ENCODE measurements at regions not wholly inside any gene's neighbourhood (a gene's known extent, or its start where the extent isn't known, plus 50 kb on each side); places are given as distances from the start of the nearest gene placed in this dataset.
"Not testable (repeated sequence)": the region's sequence is repeated elsewhere in the genome, so short reads cannot be mapped to it uniquely, and the experiment has no call there.

- DNase-seq, result no peak
Observed at GRCh38 chr5:16291894-16292293, 112.3 kb upstream of the MARCHF11 start.

- no peak for DNase-seq
Observed at GRCh38 chr5:16291474-16291873, 111.9 kb upstream of the MARCHF11 start.

GRCh38 chr5:16283791-16284190 is 104.2 kb upstream of the MARCHF11 start:
- DNase-seq, result no peak

GRCh38 chr5:16276859-16277258 is 97.3 kb upstream of the MARCHF11 start:
- DNase-seq, result not testable (repeated sequence)

GRCh38 chr5:16271851-16272250 is 92.3 kb upstream of the MARCHF11 start:
- DNase-seq, result no peak

GRCh38 chr5:16265141-16265540 is 85.5 kb upstream of the MARCHF11 start:
- no peak for DNase-seq

- no peak for DNase-seq
Observed at GRCh38 chr5:16260000-16260399, 80.4 kb upstream of the MARCHF11 start.

- no peak for DNase-seq
Observed at GRCh38 chr5:16253856-16254255, 74.3 kb upstream of the MARCHF11 start.

- no peak for DNase-seq
Observed at GRCh38 chr5:16245956-16246355, 66.4 kb upstream of the MARCHF11 start.

- DNase-seq, result no peak
Observed at GRCh38 chr5:16245249-16245648, 65.7 kb upstream of the MARCHF11 start.

- DNase-seq, result no peak
Observed at GRCh38 chr5:16238018-16238417, 58.4 kb upstream of the MARCHF11 start.

- no peak for DNase-seq
Observed at GRCh38 chr5:16234598-16234997, 55.0 kb upstream of the MARCHF11 start.

GRCh38 chr5:16233730-16234129 is 54.1 kb upstream of the MARCHF11 start:
- no peak for DNase-seq

GRCh38 chr5:16229357-16229940 is 49.9 kb upstream of the MARCHF11 start:
- DNase-seq, result no peak

All from NCI-H1048 (cell line).